ENCODE measurements at regions not wholly inside any gene's neighbourhood (a gene's known extent, or its start where the extent isn't known, plus 50 kb on each side); places are given as distances from the start of the nearest gene placed in this dataset.
"Not testable (repeated sequence)": the region's sequence is repeated elsewhere in the genome, so short reads cannot be mapped to it uniquely, and the experiment has no call there.

GRCh38 chr2:198296665-198297308 lies 492.4 kb downstream of the PLCL1 start:
- peak; percentile 34 for DNase-seq (ENCODE audit: low read depth)

GRCh38 chr2:198293281-198293680 lies 488.9 kb downstream of the PLCL1 start:
- DNase-seq (ENCODE audit: low read depth), result no peak

GRCh38 chr2:198289811-198290210 lies 485.4 kb downstream of the PLCL1 start:
- no peak for DNase-seq (ENCODE audit: low read depth)

- no peak for DNase-seq (ENCODE audit: low read depth)
Observed at GRCh38 chr2:198287706-198288105, 483.3 kb downstream of the PLCL1 start.

- no peak for DNase-seq (ENCODE audit: low read depth)
Observed at GRCh38 chr2:198285216-198285615, 480.8 kb downstream of the PLCL1 start.

DNA sequence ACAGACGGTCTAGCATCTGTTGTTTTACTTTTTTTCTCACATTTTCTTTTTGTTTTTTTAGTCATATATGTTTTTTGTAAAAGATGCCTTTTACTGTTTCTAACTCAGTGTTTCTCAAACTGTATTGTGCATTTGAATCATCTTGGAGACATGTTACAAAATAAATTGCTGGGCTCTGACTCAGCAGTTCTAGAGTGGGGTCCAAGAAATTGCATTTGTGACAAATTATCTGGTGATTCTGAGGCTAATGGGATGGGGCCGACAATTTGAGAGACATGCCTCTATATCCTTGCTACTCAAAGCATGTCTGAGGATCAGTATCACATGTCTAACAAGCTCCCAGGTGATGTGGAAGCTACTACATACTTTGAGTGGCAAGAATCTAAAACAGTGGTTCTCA lies 478.8 kb downstream of the PLCL1 start:
- DNase-seq (ENCODE audit: low read depth), result no peak

- DNase-seq (ENCODE audit: low read depth), result no peak
Observed at GRCh38 chr2:198282061-198282460, 477.7 kb downstream of the PLCL1 start.

DNA sequence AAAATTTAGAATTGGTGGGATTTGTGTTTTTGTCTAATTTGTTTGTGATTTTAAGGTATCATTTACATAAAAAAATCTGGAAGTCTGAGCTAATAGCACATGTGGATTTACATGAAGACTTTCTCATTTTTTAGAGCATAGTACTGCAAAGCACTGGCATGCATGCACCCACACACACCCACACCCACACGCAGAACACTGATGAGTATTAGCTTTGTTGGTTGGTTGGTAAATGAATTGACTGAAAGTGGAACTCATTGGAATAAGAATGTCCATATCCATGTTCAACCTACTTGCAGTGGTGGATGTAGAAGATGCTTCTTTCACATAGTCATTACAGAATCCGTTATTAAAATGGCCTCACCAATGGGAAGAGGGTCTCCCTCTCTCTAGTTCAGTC lies 475.8 kb downstream of the PLCL1 start:
- DNase-seq (ENCODE audit: low read depth), result no peak

DNA sequence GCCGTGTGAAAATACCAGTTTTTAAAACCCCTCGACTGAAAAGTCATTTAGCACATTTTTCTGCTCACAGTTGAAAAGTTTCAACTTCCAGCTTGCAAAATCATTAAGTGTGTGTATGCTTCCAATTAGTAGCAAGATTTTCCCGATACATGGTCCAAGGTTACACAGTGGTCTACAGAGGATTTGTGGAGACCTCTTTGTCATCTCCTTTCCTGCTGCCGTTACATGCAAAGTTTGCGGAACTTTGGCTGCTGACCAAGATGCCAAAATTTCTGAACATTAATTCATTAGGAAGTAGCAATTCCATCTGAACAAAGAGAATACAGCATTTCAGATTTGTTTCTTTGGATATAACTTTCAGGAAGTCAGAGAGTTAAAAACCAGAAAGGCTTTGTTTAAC lies 474.6 kb downstream of the PLCL1 start:
- DNase-seq (ENCODE audit: low read depth), result no peak

DNA sequence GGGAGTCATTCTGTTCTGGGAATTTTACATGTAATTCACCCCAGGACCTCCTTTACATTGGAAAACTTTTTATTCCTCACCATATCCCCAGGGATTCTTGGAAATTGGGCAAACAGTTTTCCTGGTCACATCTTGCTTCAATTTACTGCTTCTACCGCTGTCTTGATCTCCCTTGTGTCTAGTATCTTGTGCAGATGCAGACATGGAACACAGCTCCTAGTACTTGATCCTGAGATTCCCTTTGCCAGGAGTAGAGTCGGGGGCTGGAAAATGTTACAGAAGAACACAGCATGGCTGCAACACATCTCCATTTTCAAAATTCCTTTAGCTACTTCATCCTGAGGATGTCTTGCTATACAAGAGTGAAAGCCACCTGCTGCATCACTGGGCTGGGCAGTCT lies 472.8 kb downstream of the PLCL1 start:
- DNase-seq (ENCODE audit: low read depth), result no peak

DNA sequence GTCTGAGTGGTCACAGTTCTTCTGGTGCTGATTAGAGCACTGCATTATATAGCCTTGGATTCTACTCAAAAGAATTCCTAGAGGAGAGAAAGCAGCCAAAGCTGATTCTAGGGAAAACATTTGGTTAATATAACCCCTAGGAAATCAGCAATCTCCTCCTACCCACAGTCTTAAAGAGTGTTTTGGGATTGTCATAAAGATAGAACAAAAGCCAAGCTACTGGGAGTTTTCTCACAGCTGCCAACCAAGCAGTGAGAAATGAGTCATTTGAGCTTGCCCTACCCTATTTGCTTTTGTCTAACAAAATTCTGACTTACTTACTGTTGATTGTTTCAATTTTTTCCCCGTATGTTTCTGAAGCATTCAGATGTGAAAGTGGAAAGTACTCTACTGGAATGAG lies 469.3 kb downstream of the PLCL1 start:
- no peak for DNase-seq (ENCODE audit: low read depth)

DNA sequence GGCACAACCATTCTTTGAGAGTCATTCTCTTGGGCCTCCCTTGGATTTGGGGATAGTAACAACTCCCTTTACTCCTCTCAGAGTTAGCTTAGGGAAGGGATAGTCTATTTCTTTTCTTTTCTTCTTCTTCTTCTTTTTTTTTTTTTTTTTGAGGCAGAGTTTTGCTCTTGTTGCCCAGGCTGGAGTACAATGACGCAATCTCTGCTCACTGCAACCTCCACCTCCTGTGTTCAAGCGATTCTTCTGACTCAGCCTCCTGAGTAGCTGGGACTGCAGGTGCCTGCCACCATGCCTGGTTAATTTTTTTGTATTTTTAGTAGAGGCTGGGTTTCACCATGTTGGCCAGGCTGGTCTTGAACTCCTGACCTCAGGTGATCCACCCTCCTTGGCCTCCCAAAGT lies 465.8 kb downstream of the PLCL1 start:
- DNase-seq (ENCODE audit: low read depth), result not testable (repeated sequence)

DNA sequence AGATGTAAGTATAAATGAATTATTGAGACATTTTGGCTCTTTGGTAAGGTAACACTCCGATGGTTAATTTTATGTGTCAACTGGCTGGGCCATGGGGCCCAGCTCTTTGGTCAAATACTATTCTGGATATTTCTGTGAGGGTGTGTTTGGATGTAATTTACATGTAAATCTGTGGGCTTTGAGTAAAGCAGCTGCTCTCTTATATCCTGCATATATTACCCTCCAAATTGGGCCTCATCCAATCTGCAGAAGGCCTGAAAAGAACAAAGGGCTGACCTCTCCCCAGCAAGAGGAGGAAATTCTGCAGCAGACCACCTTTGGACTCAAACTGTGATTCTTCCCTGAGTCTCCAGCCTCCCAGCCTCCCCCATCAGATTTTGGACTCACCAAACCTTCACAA lies 464.1 kb downstream of the PLCL1 start:
- DNase-seq (ENCODE audit: low read depth), result no peak

DNA sequence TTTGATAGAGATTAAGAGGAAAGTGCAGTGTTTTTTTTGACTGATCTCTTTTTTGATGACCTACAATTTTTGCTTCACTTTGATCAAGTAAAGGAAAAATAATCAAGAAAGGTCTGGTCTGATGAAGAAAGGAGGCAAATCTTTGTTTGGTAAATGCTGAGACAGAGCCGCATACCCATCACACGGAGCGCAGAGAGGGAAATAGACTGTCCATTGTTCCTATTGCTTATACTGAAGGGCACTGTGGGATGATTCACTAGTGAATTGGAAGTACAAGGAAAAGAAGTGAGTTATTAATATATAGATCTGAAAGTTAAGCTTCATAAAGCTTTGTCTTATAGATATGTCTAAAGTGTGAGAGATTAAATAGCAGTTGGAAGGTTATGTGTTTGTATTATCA lies 455.1 kb downstream of the PLCL1 start:
- no peak for DNase-seq (ENCODE audit: low read depth)

GRCh38 chr2:198254536-198255090 lies 450.2 kb downstream of the PLCL1 start:
- no peak for DNase-seq (ENCODE audit: low read depth)

GRCh38 chr2:198253995-198254394 lies 449.6 kb downstream of the PLCL1 start:
- no peak for DNase-seq (ENCODE audit: low read depth)

- DNase-seq (ENCODE audit: low read depth), result no peak
Observed at GRCh38 chr2:198252472-198252871, 448.1 kb downstream of the PLCL1 start.

DNA sequence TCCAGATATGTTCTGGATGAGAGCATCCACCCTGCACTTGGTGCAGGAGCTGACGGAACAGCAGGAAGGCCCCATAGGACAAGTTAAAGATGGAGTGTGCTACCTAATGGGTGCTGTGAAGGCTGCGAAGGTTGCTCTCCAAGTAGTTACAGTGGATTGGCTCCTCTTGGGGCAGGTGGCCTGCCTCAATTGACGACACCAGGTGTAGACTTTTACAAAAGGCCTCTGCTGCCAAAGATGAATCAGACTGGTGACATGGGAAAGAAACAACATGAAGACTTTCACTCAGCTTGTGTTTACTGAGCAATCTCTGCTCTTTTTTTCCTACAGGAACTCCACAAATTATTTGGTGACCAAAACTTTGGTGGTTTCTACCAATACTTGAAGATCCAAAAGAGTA lies 437.7 kb downstream of the PLCL1 start:
- no peak for DNase-seq (ENCODE audit: low read depth)

DNA sequence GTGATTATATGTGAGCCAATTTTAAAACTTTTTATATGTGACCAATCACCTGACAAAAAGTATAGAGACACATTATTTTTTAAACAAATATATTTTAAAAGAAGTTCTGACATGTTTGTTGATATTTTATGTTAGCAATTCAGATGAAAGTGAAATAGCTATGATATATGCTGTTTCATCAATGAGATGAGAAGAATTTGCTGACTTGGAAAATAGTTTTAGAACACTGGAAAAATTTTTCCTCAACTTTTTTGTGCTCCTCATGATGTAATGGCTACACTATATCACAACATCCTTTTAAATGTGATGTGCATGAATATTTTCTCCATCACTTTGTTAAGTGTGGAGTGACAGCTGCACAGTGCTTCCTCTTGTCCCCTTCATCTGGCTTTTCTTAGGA lies 434.0 kb downstream of the PLCL1 start:
- DNase-seq (ENCODE audit: low read depth), result no peak

DNA sequence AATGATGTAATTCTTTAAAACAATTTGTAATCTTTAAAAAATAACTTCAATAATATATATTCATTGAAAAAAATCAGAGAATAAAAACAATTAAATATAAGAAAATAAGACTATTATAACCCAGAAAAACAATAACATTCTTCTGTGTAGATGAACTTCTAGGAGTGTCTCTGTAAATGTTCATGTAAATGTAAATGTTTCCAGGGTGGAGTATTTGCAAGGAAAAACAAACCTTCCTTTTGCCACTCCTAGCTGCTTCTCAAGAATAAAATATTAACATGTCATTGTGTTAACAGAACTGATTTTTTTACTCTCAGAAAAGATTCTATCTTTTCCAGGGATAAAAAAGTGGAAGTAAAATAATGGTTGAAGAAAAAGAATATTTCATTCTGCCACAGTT lies 431.9 kb downstream of the PLCL1 start:
- DNase-seq (ENCODE audit: low read depth), result no peak

DNA sequence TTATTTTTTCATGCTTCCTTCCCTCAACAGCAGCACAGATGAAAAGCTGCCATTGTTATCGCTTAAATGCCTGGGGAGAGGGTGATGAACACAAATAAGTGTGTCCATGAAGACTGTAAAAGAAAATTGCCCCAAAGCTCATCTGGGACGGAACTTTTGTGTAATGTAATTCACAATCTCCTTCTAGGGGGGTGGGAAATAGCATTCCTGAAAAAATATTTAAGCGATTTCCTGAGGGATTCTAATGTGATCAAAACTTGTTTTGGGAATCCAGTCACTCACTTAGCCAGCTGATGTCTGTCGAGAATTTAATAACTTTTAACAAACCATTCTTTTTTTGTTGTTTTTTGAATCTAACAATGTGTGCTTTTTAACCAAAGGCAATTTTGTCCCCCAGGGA lies 427.9 kb downstream of the PLCL1 start:
- no peak for DNase-seq (ENCODE audit: low read depth)

DNA sequence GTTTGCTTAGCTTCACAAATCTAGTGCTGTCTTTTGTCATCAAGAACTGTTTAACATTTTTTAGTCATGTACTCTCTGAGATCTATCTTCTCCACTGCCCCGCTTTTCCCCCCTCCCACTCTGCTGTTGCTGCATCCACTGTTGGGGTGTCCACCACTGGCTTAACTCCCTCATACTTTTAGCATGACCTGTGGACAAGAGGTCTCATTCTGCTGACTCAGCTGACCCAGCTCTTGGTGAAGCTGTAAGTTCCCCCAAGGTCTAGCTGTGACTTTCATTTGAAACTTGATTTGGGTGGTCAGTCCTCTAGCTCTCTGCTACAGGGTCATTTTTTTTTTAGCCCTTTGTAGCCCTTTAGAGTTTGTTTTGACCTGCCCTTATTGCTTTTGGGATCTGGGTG lies 427.2 kb downstream of the PLCL1 start:
- no peak for DNase-seq (ENCODE audit: low read depth)

DNA sequence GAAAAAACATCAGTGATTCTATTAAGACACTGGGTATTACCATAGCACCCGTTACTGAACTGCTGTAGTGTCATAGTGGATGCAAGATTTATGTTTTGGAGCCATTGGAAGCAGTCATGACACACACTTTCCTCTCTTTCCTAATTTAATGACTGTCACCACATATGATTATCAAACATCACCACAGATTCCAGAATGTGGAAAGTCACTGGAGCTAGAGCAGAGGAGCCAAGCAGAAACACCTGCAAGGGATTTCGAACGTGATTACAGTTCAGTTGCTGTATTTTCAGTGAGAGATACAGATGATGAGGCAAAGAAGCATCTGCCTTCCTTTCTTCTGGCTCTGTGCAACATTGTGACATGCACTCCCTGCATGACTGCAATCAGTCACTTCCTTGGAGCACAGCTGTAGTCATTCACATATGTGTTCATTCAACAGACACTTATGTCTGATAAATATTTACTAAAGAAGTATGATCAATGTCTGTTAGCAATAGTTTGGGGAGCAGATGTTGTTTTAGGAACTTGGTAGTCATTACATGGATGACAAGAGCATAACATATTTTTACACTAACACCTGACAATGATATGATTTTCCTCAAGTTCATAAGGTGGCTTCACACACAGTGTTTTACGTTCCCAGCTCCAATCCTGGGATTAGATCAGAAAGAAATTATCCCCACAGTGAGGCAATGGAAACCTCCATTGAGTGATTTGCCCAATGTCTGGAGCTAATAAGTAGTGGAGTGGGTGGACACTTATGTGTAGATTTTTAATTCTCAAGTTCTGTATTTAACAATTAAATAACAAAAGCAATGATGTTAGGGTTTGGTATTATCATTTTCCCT lies 416.6 kb downstream of the PLCL1 start:
- DNase-seq (ENCODE audit: low read depth), result no peak

All from T follicular helper cell (primary cell).